ENCODE measurements at regions not wholly inside any gene's neighbourhood (a gene's known extent, or its start where the extent isn't known, plus 50 kb on each side); places are given as distances from the start of the nearest gene placed in this dataset.

GRCh38 chr14:42742084-42742483, 1135.4 kb downstream of the LRFN5 start:
- ChIA-PET CTCF (interaction anchor here (0.8 kb wide), 1 partner anchor 170 kb away, joined by 5 read pairs; no protein-coding TSS in a partner anchor), POLR2A (ENCODE audit: unreplicated experiment) (no interaction called here)
- TF ChIP-seq POLR2A (IDR thresholded peaks at IDR 0.05; ENCODE audit: low read depth, low read length) (no peak), MAFK (IDR thresholded peaks at IDR 0.05; ENCODE audit: low read depth, low read length) (no peak)
- dilution Hi-C loops (cut with HindIII; ENCODE audit: low sequenced_read_pairs, unreplicated experiment): no loop called here
- Histone ChIP-seq H3K79me1 (ENCODE audit: low read depth in 1 of 2, low read length in 2 of 2) (no peaks in the 10 kb centered on the region), H3K56ac (ENCODE audit: extremely low read depth, insufficient read depth, low read length) (no peak overlapping the region), H3K4ac (ENCODE audit: low read depth, low read length) (no peak overlapping the region), H2AK9ac (replicated peaks; ENCODE audit: low read depth, low read length, poor library complexity) (no peak overlapping the region), H4K5ac (ENCODE audit: low read depth, low read length) (no peak overlapping the region), H2BK120ac (ENCODE audit: low read depth, low read length) (no peak overlapping the region), H4K20me1 (ENCODE audit: insufficient read depth, low read length) (no peaks in the 10 kb centered on the region), H3K23ac (ENCODE audit: low read depth, low read length) (no peak overlapping the region), H3K9me1 (ENCODE audit: insufficient read depth, low read length) (no peaks in the 10 kb centered on the region), H2AFZ (replicated peaks; ENCODE audit: low read length, poor library complexity) (no peak overlapping the region), H3K4me3 (ENCODE audit: insufficient read depth, low read depth, low read length) (no peak overlapping the region), H3K14ac (replicated peaks; ENCODE audit: low read depth, low read length) (no peak overlapping the region), H2BK5ac (ENCODE audit: low read depth, low read length, poor library complexity, severe bottlenecking) (no peak overlapping the region), H2BK15ac (ENCODE audit: low read depth, low read length) (no peak overlapping the region), H3K27me3 (ENCODE audit: control insufficient read depth, insufficient read depth, low read length) (no peaks in the 10 kb centered on the region), H4K91ac (ENCODE audit: insufficient read depth, low read depth, low read length) (no peak overlapping the region), H3K4me2 (ENCODE audit: low read depth, low read length) (no peak overlapping the region), H3K4me1 (ENCODE audit: control insufficient read depth, insufficient read depth, low read length) (no peaks in the 10 kb centered on the region), H3K9ac (ENCODE audit: low read depth, low read length) (no peak overlapping the region), H3K27ac (ENCODE audit: insufficient read depth, low read length) (no peak overlapping the region), H3K9me3 (ENCODE audit: control insufficient read depth, insufficient read depth, low read length) (no peaks in the 10 kb centered on the region), H2BK20ac (ENCODE audit: low read depth, low read length) (no peak overlapping the region), H3K18ac (ENCODE audit: low read depth, low read length) (no peak overlapping the region), H2AK5ac (ENCODE audit: low read depth, low read length) (no peak overlapping the region), H4K8ac (ENCODE audit: low read depth in 2 of 2, low read length in 2 of 2) (no peak overlapping the region), H3K36me3 (ENCODE audit: control insufficient read depth, insufficient read depth, low read length) (no peaks in the 10 kb centered on the region)
- ATAC-seq (ENCODE audit: low read depth): no peak
- WGBS, 2 experiments (ENCODE audit: extremely low coverage in 2 of 2, insufficient read length in 1 of 2): no CpG with 5 or more reads among the region's 2 CpGs
- intact Hi-C loops (cut with micrococcal nuclease): no loop called here
- no TSS peak for BruUV-seq (replicated peaks)
- in situ Hi-C loops (cut with MboI; ENCODE audit: low sequenced_read_pairs): no loop called here
- no peak for DNase-seq
